ENCODE measurements at regions not wholly inside any gene's neighbourhood (a gene's known extent, or its start where the extent isn't known, plus 50 kb on each side); places are given as distances from the start of the nearest gene placed in this dataset.

- TF ChIP-seq YY1 (IDR thresholded peaks at IDR 0.05; ENCODE audit: extremely low read depth, insufficient replicate concordance, low read depth, low read length), result no peak
- TF ChIP-seq, protein P1, sequence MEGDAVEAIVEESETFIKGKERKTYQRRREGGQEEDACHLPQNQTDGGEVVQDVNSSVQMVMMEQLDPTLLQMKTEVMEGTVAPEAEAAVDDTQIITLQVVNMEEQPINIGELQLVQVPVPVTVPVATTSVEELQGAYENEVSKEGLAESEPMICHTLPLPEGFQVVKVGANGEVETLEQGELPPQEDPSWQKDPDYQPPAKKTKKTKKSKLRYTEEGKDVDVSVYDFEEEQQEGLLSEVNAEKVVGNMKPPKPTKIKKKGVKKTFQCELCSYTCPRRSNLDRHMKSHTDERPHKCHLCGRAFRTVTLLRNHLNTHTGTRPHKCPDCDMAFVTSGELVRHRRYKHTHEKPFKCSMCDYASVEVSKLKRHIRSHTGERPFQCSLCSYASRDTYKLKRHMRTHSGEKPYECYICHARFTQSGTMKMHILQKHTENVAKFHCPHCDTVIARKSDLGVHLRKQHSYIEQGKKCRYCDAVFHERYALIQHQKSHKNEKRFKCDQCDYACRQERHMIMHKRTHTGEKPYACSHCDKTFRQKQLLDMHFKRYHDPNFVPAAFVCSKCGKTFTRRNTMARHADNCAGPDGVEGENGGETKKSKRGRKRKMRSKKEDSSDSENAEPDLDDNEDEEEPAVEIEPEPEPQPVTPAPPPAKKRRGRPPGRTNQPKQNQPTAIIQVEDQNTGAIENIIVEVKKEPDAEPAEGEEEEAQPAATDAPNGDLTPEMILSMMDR (IDR thresholded peaks at IDR 0.05 in 2 of 3, conservative IDR thresholded peaks at IDR 0.05 in 1 of 3; ENCODE audit: borderline replicate concordance in 1 of 3, insufficient read depth in 1 of 3, low read depth in 2 of 3, low read length in 2 of 3), result no peak
- TF ChIP-seq FOSL1 (IDR thresholded peaks at IDR 0.05; ENCODE audit: low read depth), result no peak
- TF ChIP-seq POLR2AphosphoS5 (IDR thresholded peaks at IDR 0.05; ENCODE audit: low read depth, low read length), result no peak
These were observed 429.6 kb downstream of the METTL15 start for GRCh38 chr11:28537822-28538221.
